Loucy (cell line): ENCODE measurements at regions not wholly inside any gene's neighbourhood (a gene's known extent, or its start where the extent isn't known, plus 50 kb on each side); places are given as distances from the start of the nearest gene placed in this dataset.

Experiments used
- H2AFZ ChIP-seq: fragments of 200-600 bp; sonication (generic); 2 replicates; pipeline ENCODE4 v1.6.0; 2016; ENCODE audit warnings: antibody characterized with exemption, mild to moderate bottlenecking, low read length, moderate library complexity
- H3F3A ChIP-seq: fragments of 200-600 bp; 2 replicates; pipeline ENCODE4 v1.6.0; 2016; ENCODE audit warnings: antibody characterized with exemption, low read depth, mild to moderate bottlenecking
- H3K27me3 ChIP-seq: fragments of 200-600 bp; sonication (generic); 2 replicates; pipeline ENCODE4 v1.6.1; 2014; ENCODE audit warnings: low read length, mild to moderate bottlenecking; ENCODE audit not compliant: insufficient read depth, poor library complexity, severe bottlenecking
- H3K36me3 ChIP-seq: fragments of 200-600 bp; sonication (generic); 2 replicates; pipeline ENCODE4 v1.6.1; 2016; ENCODE audit warnings: low read length; ENCODE audit not compliant: insufficient read depth
- H3K4me1 ChIP-seq: fragments of 200-600 bp; sonication (generic); 2 replicates; pipeline ENCODE4 v1.5.1; 2014; ENCODE audit warnings: low read length, mild to moderate bottlenecking; ENCODE audit not compliant: insufficient read depth, poor library complexity, severe bottlenecking
- H3K4me2 ChIP-seq: fragments of 200-600 bp; sonication (generic); 2 replicates; pipeline ENCODE4 v1.6.0; 2014; ENCODE audit warnings: antibody characterized with exemption, low read length, low read depth, mild to moderate bottlenecking; ENCODE audit not compliant: poor library complexity, severe bottlenecking
- H3K4me3 ChIP-seq: fragments of 200-600 bp; sonication (generic); 2 replicates; pipeline ENCODE4 v1.5.1; 2014; ENCODE audit warnings: low read length, mild to moderate bottlenecking, mixed read lengths; ENCODE audit not compliant: poor library complexity, severe bottlenecking
- H3K79me2 ChIP-seq: fragments of 200-600 bp; sonication (generic); 2 replicates; pipeline ENCODE4 v1.6.1; 2014; ENCODE audit warnings: low read length; ENCODE audit not compliant: insufficient read depth
- H3K9ac ChIP-seq: fragments of 200-600 bp; sonication (generic); 2 replicates; pipeline ENCODE4 v1.6.0; 2014; ENCODE audit warnings: mild to moderate bottlenecking, low read depth, low read length, moderate library complexity; ENCODE audit not compliant: poor library complexity, severe bottlenecking
- H3K9me2 ChIP-seq: fragments of 200-600 bp; sonication (generic); replicated peaks from 2 replicates; pipeline ENCODE4 v1.6.1; 2016; ENCODE audit warnings: low read depth, low read length, mixed read lengths
- H3K9me3 ChIP-seq: fragments of 200-600 bp; sonication (generic); 2 replicates; pipeline ENCODE4 v1.6.1; 2014; ENCODE audit warnings: mild to moderate bottlenecking, antibody characterized with exemption, low read length, low read depth; ENCODE audit not compliant: insufficient read depth
- H4K20me1 ChIP-seq: fragments of 200-600 bp; sonication (generic); 2 replicates; pipeline ENCODE4 v1.6.0; 2014; ENCODE audit warnings: antibody characterized with exemption, low read length, mild to moderate bottlenecking; ENCODE audit not compliant: insufficient read depth, poor library complexity, severe bottlenecking
- EZH2phosphoT487 ChIP-seq: fragments of 200-600 bp; IDR thresholded peaks from 2 replicates; pipeline ENCODE4 v1.6.1; 2018; ENCODE audit warnings: antibody characterized with exemption, mild to moderate bottlenecking, moderate library complexity, borderline replicate concordance
- TF ChIP-seq, protein P1 (sequence below): fragments of 200-600 bp; sonication (generic); conservative IDR thresholded peaks from 2 replicates; pipeline ENCODE4 v1.5.1; 2014; ENCODE audit warnings: mild to moderate bottlenecking, antibody characterized with exemption, low read length

GRCh38 chr10:81309041-81309552, 565.9 kb upstream of the NRG3 start:
- H3K4me1 ChIP-seq: no peaks in the 10 kb centered on the region
- H3K9me2 ChIP-seq: no peaks in the 10 kb centered on the region
- no peak overlapping the region for H3K9ac ChIP-seq
- H3K36me3 ChIP-seq: no peaks in the 10 kb centered on the region
- no peak overlapping the region for H3K4me3 ChIP-seq
- H4K20me1 ChIP-seq: no peaks in the 10 kb centered on the region
- H3K9me3 ChIP-seq: no peaks in the 10 kb centered on the region
- no peaks in the 10 kb centered on the region for H3F3A ChIP-seq
- no peak overlapping the region for H3K4me2 ChIP-seq
- no peak overlapping the region for H2AFZ ChIP-seq
- H3K79me2 ChIP-seq: no peaks in the 10 kb centered on the region
- TF ChIP-seq EZH2phosphoT487: no peak
- TF ChIP-seq, protein P1, sequence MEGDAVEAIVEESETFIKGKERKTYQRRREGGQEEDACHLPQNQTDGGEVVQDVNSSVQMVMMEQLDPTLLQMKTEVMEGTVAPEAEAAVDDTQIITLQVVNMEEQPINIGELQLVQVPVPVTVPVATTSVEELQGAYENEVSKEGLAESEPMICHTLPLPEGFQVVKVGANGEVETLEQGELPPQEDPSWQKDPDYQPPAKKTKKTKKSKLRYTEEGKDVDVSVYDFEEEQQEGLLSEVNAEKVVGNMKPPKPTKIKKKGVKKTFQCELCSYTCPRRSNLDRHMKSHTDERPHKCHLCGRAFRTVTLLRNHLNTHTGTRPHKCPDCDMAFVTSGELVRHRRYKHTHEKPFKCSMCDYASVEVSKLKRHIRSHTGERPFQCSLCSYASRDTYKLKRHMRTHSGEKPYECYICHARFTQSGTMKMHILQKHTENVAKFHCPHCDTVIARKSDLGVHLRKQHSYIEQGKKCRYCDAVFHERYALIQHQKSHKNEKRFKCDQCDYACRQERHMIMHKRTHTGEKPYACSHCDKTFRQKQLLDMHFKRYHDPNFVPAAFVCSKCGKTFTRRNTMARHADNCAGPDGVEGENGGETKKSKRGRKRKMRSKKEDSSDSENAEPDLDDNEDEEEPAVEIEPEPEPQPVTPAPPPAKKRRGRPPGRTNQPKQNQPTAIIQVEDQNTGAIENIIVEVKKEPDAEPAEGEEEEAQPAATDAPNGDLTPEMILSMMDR: no peak
- H3K27me3 ChIP-seq: no peaks in the 10 kb centered on the region

GRCh38 chr10:81314471-81314870, 560.5 kb upstream of the NRG3 start:
- TF ChIP-seq, protein P1: no peak
- no peak for TF ChIP-seq EZH2phosphoT487
- Histone ChIP-seq H3K9ac (no peak overlapping the region), H3K9me2 (no peaks in the 10 kb centered on the region), H3K27me3 (no peaks in the 10 kb centered on the region), H3K4me3 (no peak overlapping the region), H3F3A (no peaks in the 10 kb centered on the region), H3K36me3 (no peaks in the 10 kb centered on the region), H4K20me1 (no peaks in the 10 kb centered on the region), H3K4me2 (no peak overlapping the region), H2AFZ (no peak overlapping the region), H3K4me1 (no peaks in the 10 kb centered on the region), H3K79me2 (no peaks in the 10 kb centered on the region), H3K9me3 (no peaks in the 10 kb centered on the region)

DNA sequence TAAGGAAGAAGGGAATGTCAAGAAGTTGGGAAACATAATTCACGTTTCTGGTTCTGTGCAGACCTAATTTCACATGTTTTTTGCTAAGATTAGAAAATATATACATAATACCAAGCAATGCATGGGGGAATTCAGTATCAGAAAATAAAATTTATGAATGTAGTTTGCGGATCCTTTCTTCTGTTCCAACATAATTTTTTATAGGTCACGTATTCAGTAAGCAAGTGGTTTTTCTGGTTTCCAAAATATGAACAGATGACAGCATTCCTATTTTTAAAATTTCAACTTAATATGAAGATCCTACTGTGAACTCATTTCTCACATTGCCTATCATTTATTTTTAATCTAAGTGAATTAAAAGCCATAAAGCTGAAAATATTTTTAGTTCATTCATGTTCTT, 560.0 kb upstream of the NRG3 start:
- Histone ChIP-seq H3K27me3 (no peaks in the 10 kb centered on the region), H2AFZ (no peak overlapping the region), H3K4me2 (no peak overlapping the region), H3K4me1 (no peaks in the 10 kb centered on the region), H3K9me2 (no peaks in the 10 kb centered on the region), H3K4me3 (no peak overlapping the region), H3F3A (no peaks in the 10 kb centered on the region), H3K9ac (no peak overlapping the region), H3K36me3 (no peaks in the 10 kb centered on the region), H3K9me3 (no peaks in the 10 kb centered on the region), H3K79me2 (no peaks in the 10 kb centered on the region), H4K20me1 (no peaks in the 10 kb centered on the region)
- TF ChIP-seq EZH2phosphoT487: no peak
- TF ChIP-seq, protein P1: no peak
